HuH-7.5 (cell line): ENCODE measurements at regions not wholly inside any gene's neighbourhood (a gene's known extent, or its start where the extent isn't known, plus 50 kb on each side); places are given as distances from the start of the nearest gene placed in this dataset.

Experiments
- DNase-seq: peaks from one replicate; pipeline ENCODE4 v3.0.0; 2011; ENCODE audit warnings: low spot score

GRCh38 chr18:45168866-45169600, 446.2 kb upstream of the SLC14A2 start:
- no peak for DNase-seq

GRCh38 chr18:45169610-45170009, 445.7 kb upstream of the SLC14A2 start:
- DNase-seq = no peak

- no peak for DNase-seq
Measured at GRCh38 chr18:45171679-45172191, 443.5 kb upstream of the SLC14A2 start.

GRCh38 chr18:45173327-45173726, 441.9 kb upstream of the SLC14A2 start:
- DNase-seq = no peak

- no peak for DNase-seq
Measured at GRCh38 chr18:45173799-45174519, 441.3 kb upstream of the SLC14A2 start.

- no peak for DNase-seq
Measured at GRCh38 chr18:45174629-45175136, 440.6 kb upstream of the SLC14A2 start.

GRCh38 chr18:45175511-45175910, 439.8 kb upstream of the SLC14A2 start:
- DNase-seq = no peak

- no peak for DNase-seq
Measured at GRCh38 chr18:45186832-45187231, 428.4 kb upstream of the SLC14A2 start.

GRCh38 chr18:45191795-45192194, 423.5 kb upstream of the SLC14A2 start:
- no peak for DNase-seq

- no peak for DNase-seq
Measured at GRCh38 chr18:45197526-45197970, 417.7 kb upstream of the SLC14A2 start.

- no peak for DNase-seq
Measured at GRCh38 chr18:45198526-45198925, 416.8 kb upstream of the SLC14A2 start.

- no peak for DNase-seq
Measured at GRCh38 chr18:45201029-45201428, 414.2 kb upstream of the SLC14A2 start.

- no peak for DNase-seq
Measured at GRCh38 chr18:45201489-45201888, 413.8 kb upstream of the SLC14A2 start.

- DNase-seq = no peak
Measured at GRCh38 chr18:45202061-45202460, 413.2 kb upstream of the SLC14A2 start.

GRCh38 chr18:45203677-45204076, 411.6 kb upstream of the SLC14A2 start:
- no peak for DNase-seq

- DNase-seq = no peak
Measured at GRCh38 chr18:45207328-45207727, 407.9 kb upstream of the SLC14A2 start.

- DNase-seq = no peak
Measured at GRCh38 chr18:45208164-45208563, 407.1 kb upstream of the SLC14A2 start.

GRCh38 chr18:45212181-45213039, 402.9 kb upstream of the SLC14A2 start:
- DNase-seq = peak; percentile 18

GRCh38 chr18:45213040-45213333, 402.3 kb upstream of the SLC14A2 start:
- no peak for DNase-seq

GRCh38 chr18:45218436-45218835, 396.8 kb upstream of the SLC14A2 start:
- DNase-seq = no peak

- DNase-seq = no peak
Measured at GRCh38 chr18:45221363-45221762, 393.9 kb upstream of the SLC14A2 start.

- DNase-seq = no peak
Measured at GRCh38 chr18:45222180-45222579, 393.1 kb upstream of the SLC14A2 start.
